OCI-LY1 (cell line): ENCODE measurements at regions not wholly inside any gene's neighbourhood (a gene's known extent, or its start where the extent isn't known, plus 50 kb on each side); places are given as distances from the start of the nearest gene placed in this dataset.
"Not testable (repeated sequence)": the region's sequence is repeated elsewhere in the genome, so short reads cannot be mapped to it uniquely, and the experiment has no call there.

Source experiments
- H2AFZ ChIP-seq: fragments of 200-600 bp; sonication (generic), shearing (Covaris generic); 2 replicates; pipeline ENCODE4 v1.6.0; 2014; ENCODE audit warnings: antibody characterized with exemption, mild to moderate bottlenecking, low read length
- H3F3A ChIP-seq: fragments of 200-600 bp; sonication (generic), shearing (Covaris generic); 2 replicates; pipeline ENCODE4 v1.6.0; 2014; ENCODE audit warnings: mild to moderate bottlenecking, antibody characterized with exemption, low read length, moderate library complexity; ENCODE audit not compliant: insufficient read depth
- H3K27ac ChIP-seq: fragments of 200-600 bp; sonication (generic); 2 replicates; pipeline ENCODE4 v1.5.1; 2014; ENCODE audit warnings: low read length, mixed run types, mild to moderate bottlenecking, low read depth; ENCODE audit not compliant: poor library complexity, severe bottlenecking
- H3K27me3 ChIP-seq: fragments of 200-600 bp; sonication (generic); 2 replicates; pipeline ENCODE4 v1.6.0; 2014; ENCODE audit warnings: antibody characterized with exemption, mild to moderate bottlenecking, low read length, moderate library complexity; ENCODE audit not compliant: insufficient read depth
- H3K36me3 ChIP-seq: fragments of 200-600 bp; sonication (generic); 2 replicates; pipeline ENCODE4 v1.6.1; 2014; ENCODE audit warnings: mild to moderate bottlenecking, antibody characterized with exemption, low read length, moderate library complexity, mixed read lengths; ENCODE audit not compliant: insufficient read depth
- H3K4me1 ChIP-seq: fragments of 200-600 bp; sonication (generic); 2 replicates; pipeline ENCODE4 v1.5.1; 2014; ENCODE audit warnings: mild to moderate bottlenecking, low read length, moderate library complexity; ENCODE audit not compliant: insufficient read depth, severe bottlenecking
- H3K4me2 ChIP-seq: fragments of 200-600 bp; sonication (generic), shearing (Covaris generic); 2 replicates; pipeline ENCODE4 v1.6.1; 2014; ENCODE audit warnings: low read length
- H3K4me3 ChIP-seq: fragments of 200-600 bp; sonication (generic); 2 replicates; pipeline ENCODE4 v1.5.1; 2014; ENCODE audit warnings: low read length, low read depth, mild to moderate bottlenecking, mixed read lengths; ENCODE audit not compliant: poor library complexity, severe bottlenecking
- H3K79me2 ChIP-seq: fragments of 200-600 bp; shearing (Covaris generic); 2 replicates; pipeline ENCODE4 v1.6.1; 2016; ENCODE audit warnings: mixed run types, low read length, mixed read lengths; ENCODE audit not compliant: insufficient read depth
- H3K9ac ChIP-seq: fragments of 200-600 bp; sonication (generic), shearing (Covaris generic); 2 replicates; pipeline ENCODE4 v1.6.1; 2014; ENCODE audit warnings: mild to moderate bottlenecking, low read length, mixed read lengths
- H3K9me2 ChIP-seq: fragments of 200-600 bp; sonication (generic), shearing (Covaris generic); 2 replicates; pipeline ENCODE4 v1.6.1; 2014; ENCODE audit warnings: low read depth, mild to moderate bottlenecking, low read length, mixed read lengths
- H3K9me3 ChIP-seq: fragments of 200-600 bp; shearing (Covaris generic); 2 replicates; pipeline ENCODE4 v1.6.1; 2014; ENCODE audit warnings: low read length, mixed read lengths
- H4K20me1 ChIP-seq: fragments of 200-600 bp; sonication (generic), shearing (Covaris generic); 2 replicates; pipeline ENCODE4 v1.6.0; 2016; ENCODE audit warnings: mild to moderate bottlenecking, low read length; ENCODE audit not compliant: insufficient read depth
- EZH2 ChIP-seq: fragments of 200-600 bp; sonication (generic), shearing (Covaris generic); IDR thresholded peaks from 2 replicates; pipeline ENCODE4 v1.8.0; 2017; ENCODE audit warnings: borderline replicate concordance, mixed run types, mild to moderate bottlenecking, antibody characterized with exemption, low read length, moderate library complexity, mixed read lengths
- TF ChIP-seq, protein P1 (sequence below): fragments of 200-600 bp; sonication (generic), shearing (Covaris generic); IDR thresholded peaks from 2 replicates; pipeline ENCODE4 v1.5.1; 2017; ENCODE audit warnings: mild to moderate bottlenecking, antibody characterized with exemption, low read length, moderate library complexity, mixed read lengths

DNA sequence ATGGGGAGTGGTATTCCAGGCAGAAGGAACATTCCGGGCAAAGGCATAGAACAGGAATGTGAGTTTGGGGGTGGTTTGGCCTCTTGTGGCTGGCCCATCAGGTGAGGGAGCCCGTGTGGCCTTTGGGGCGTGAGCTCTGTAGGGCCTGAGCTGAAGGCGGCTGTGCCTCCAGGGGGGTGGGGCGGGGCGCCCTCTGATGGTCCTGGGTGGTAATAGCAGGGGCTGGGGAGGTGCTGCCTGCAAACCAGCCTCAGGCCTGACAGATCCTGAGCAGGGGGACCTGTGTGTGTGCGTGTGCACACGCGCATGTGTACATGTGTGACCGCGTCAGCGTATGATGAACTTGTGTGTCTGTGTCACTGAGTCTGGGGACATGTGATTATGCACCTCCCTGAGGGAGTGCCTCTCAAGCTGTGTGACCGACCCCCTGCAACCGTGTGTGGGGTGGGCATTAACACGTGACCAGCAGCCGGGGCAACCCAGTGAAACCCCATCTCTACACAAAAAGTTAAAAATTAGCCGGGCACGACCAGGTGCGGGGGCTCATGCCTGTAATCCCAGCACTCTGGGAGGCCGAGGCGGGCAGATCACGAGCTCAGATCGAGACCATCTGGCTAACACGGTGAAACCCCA, 177.1 kb downstream of the TBC1D2B start:
- not testable (repeated sequence) for H3K9me3 ChIP-seq, H3K4me3 ChIP-seq, H3K79me2 ChIP-seq, H3K4me1 ChIP-seq, H3F3A ChIP-seq, H3K36me3 ChIP-seq, H3K9me2 ChIP-seq, H3K9ac ChIP-seq, H3K27ac ChIP-seq, H3K4me2 ChIP-seq, H3K27me3 ChIP-seq, H2AFZ ChIP-seq, H4K20me1 ChIP-seq
- TF ChIP-seq, protein P1, sequence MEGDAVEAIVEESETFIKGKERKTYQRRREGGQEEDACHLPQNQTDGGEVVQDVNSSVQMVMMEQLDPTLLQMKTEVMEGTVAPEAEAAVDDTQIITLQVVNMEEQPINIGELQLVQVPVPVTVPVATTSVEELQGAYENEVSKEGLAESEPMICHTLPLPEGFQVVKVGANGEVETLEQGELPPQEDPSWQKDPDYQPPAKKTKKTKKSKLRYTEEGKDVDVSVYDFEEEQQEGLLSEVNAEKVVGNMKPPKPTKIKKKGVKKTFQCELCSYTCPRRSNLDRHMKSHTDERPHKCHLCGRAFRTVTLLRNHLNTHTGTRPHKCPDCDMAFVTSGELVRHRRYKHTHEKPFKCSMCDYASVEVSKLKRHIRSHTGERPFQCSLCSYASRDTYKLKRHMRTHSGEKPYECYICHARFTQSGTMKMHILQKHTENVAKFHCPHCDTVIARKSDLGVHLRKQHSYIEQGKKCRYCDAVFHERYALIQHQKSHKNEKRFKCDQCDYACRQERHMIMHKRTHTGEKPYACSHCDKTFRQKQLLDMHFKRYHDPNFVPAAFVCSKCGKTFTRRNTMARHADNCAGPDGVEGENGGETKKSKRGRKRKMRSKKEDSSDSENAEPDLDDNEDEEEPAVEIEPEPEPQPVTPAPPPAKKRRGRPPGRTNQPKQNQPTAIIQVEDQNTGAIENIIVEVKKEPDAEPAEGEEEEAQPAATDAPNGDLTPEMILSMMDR = peak; percentile 46

DNA sequence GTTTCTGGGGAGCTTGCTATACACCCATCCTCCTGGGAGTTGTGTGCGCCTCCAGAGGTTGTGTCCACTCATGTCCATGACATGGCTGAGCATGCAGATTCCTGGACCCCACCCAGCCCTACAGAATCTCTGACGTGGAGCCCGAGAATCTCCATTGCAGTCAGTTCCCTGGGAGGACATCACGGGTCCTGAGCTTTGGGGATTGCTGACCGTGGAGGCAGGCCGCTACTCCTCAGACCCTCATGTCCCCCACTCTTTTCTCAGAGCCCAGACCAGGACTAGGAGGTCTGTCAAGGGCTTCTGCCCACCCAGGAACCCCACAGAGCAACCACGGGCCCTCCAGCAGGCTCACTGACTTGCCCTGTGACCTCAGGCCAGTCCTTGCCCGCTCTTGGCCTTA, 177.7 kb downstream of the TBC1D2B start:
- not testable (repeated sequence) for H3K27ac ChIP-seq, H3K4me1 ChIP-seq, H3K9ac ChIP-seq, H3K79me2 ChIP-seq, H3K4me3 ChIP-seq, H3K9me3 ChIP-seq, H3K9me2 ChIP-seq, H3K27me3 ChIP-seq, H4K20me1 ChIP-seq, H3F3A ChIP-seq, H2AFZ ChIP-seq, H3K4me2 ChIP-seq, H3K36me3 ChIP-seq

DNA sequence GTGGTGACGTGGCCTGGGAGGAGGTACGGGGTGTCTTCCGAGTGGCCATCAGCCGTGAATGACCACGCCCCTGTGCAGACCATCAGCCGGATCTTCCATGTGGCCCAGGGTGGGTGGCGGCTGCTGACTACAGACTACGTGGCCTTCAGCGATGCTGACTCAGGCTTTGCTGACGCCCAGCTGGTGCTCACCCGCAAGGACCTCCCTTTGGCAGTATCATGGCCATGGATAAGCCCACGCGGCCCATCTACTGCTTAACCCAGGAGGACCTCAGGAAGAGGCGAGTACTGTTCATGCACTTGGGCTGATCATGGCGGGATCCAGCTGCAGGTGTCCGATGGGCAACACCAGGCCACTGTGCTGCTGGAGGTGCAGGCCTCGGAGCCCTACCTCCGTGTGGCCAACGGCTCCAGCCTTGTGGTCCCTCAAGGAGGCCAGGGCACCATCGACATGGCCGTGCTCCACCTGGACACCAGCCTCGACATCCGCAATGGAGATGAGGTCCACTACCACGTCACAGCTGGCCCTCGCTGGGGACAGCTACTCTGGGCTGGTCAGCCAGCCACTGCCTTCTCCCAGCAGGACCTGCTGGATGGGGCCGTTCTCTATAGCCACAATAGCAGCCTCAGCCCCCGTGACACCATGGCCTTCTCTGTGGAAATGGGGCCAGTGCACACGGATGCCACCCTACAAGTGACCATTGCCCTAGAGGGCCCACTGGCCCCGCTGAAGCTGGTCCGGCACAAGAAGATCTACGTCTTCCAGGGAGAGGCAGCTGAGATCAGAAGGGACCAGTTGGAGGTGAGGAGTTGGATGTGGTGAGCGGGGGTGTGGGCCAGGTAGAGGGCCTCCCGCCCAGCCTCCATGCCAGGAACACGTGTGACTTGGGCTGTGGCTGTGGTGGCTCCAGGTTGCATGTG, 178.4 kb downstream of the TBC1D2B start:
- Histone ChIP-seq H3K27ac (no peak overlapping the region), H3K4me1 (no peaks in the 10 kb centered on the region), H3K4me2 (no peak overlapping the region)

More for the DNA sequence above, 178.4 kb downstream of the TBC1D2B start:
- Histone ChIP-seq H2AFZ (no peak overlapping the region), H3K4me3 (no peak overlapping the region), H3K79me2 (no peaks in the 10 kb centered on the region), H3F3A (no peaks in the 10 kb centered on the region), H3K27me3 (no peaks in the 10 kb centered on the region), H3K36me3 (no peaks in the 10 kb centered on the region), H3K9ac (no peak overlapping the region), H4K20me1 (no peaks in the 10 kb centered on the region), H3K9me3 (no peaks in the 10 kb centered on the region), H3K9me2 (no peaks in the 10 kb centered on the region)
- TF ChIP-seq, protein P1 = no peak
- no peak for TF ChIP-seq EZH2
